RWPE2 (cell line): ENCODE measurements at regions not wholly inside any gene's neighbourhood (a gene's known extent, or its start where the extent isn't known, plus 50 kb on each side); places are given as distances from the start of the nearest gene placed in this dataset.

Experiments used
- ATAC-seq: fragments of 200-7000 bp; cut with Tn5 transposase; 3 replicates; pipeline ENCODE4 v1.9.1; 2021; ENCODE audit warnings: low read depth
- DNase-seq: peaks from one replicate; pipeline ENCODE4 v3.0.0-alpha.2; 2020; ENCODE audit warnings: low spot score
- H3K27ac ChIP-seq: fragments of 450-650 bp; 2 replicates; pipeline ENCODE4 v1.5.1; 2017; ENCODE audit warnings: mild to moderate bottlenecking; ENCODE audit not compliant: poor library complexity, severe bottlenecking
- H3K27me3 ChIP-seq: fragments of 250-450 bp; sonication (Bioruptor Pico); 2 replicates; pipeline ENCODE4 v1.5.1; 2021; ENCODE audit warnings: mild to moderate bottlenecking, moderate library complexity; ENCODE audit not compliant: insufficient read depth, poor library complexity, severe bottlenecking
- H3K36me3 ChIP-seq: fragments of 250-450 bp; sonication (Bioruptor Pico); 2 replicates; pipeline ENCODE4 v1.5.1; 2020; ENCODE audit warnings: low read depth, mild to moderate bottlenecking, moderate library complexity
- H3K4me1 ChIP-seq: fragments of 250-450 bp; sonication (Bioruptor Pico); 2 replicates; pipeline ENCODE4 v1.5.1; 2021; ENCODE audit warnings: mild to moderate bottlenecking, moderate library complexity; ENCODE audit not compliant: insufficient read depth, poor library complexity, severe bottlenecking
- H3K4me3 ChIP-seq: fragments of 250-450 bp; sonication (Bioruptor Pico); 2 replicates; pipeline ENCODE4 v1.5.1; 2021; ENCODE audit warnings: mild to moderate bottlenecking, moderate library complexity; ENCODE audit not compliant: severe bottlenecking
- H3K9me3 ChIP-seq: fragments of 250-450 bp; sonication (Bioruptor Pico); 2 replicates; pipeline ENCODE4 v1.5.1; 2021; ENCODE audit warnings: mild to moderate bottlenecking, moderate library complexity; ENCODE audit not compliant: severe bottlenecking
- CTCF ChIP-seq: fragments of 450-650 bp; IDR thresholded peaks from one replicate; pipeline ENCODE4 v1.5.1; 2017; ENCODE audit warnings: mild to moderate bottlenecking, moderate library complexity; ENCODE audit not compliant: poor library complexity, severe bottlenecking

DNA sequence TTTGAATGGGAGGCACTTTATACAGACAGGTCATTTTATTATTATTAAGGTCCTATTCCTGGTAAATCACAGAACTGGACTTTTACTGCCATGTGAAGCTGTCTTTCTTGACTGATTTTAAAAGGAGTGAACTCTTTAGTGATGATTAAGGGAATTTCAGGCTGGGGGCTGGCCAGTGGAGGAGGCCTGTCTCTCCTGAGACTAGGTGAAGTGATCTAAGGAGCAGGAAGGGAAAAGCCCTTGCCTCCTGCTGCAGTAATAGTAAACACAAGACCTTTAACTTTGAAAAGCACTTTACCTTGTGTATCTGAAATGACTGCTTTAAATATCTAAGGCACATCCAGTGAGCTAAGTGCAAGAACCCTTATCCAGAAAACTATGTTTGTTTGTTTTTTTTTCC, 118.0 kb upstream of the SPAG17 start:
- no peaks in the 10 kb centered on the region for H3K27me3 ChIP-seq
- no peak for TF ChIP-seq CTCF
- peaks cover 3% of the 10 kb centered on the region for H3K4me1 ChIP-seq
- no peak for ATAC-seq
- H3K27ac ChIP-seq = no peak overlapping the region
- H3K9me3 ChIP-seq = no peaks in the 10 kb centered on the region
- no peaks in the 10 kb centered on the region for H3K36me3 ChIP-seq
- H3K4me3 ChIP-seq = no peak overlapping the region
- DNase-seq = no peak

GRCh38 chr1:118302145-118302544, 117.1 kb upstream of the SPAG17 start:
- ATAC-seq = no peak
- Histone ChIP-seq H3K4me3 (no peak overlapping the region), H3K36me3 (no peaks in the 10 kb centered on the region), H3K4me1 (peaks cover 3% of the 10 kb centered on the region), H3K27me3 (no peaks in the 10 kb centered on the region), H3K9me3 (no peaks in the 10 kb centered on the region), H3K27ac (no peak overlapping the region)
- no peak for DNase-seq
- no peak for TF ChIP-seq CTCF

DNA sequence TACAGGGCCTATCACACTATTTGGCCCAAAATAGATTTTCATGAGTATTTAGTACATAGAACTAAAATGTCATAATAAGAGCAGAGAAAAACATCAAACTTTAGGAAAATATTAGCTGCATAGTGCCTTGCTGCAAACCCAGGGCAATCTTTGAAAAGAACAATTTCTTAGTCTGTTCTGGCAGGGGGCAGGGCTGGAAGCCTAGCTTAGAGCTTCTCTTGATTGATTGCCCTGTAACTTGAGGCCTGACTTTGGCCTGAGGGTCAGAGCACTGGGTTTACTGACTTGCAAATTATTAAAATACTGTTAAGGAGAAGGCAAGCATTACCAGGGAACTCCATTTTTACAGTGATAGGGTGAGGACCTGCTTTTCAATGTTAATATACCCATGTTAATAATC, 115.8 kb upstream of the SPAG17 start:
- ATAC-seq (no peak), DNase-seq (no peak)
- TF ChIP-seq CTCF = no peak
- Histone ChIP-seq H3K27ac (no peak overlapping the region), H3K27me3 (no peaks in the 10 kb centered on the region), H3K36me3 (no peaks in the 10 kb centered on the region), H3K9me3 (no peaks in the 10 kb centered on the region), H3K4me1 (peaks cover 3% of the 10 kb centered on the region), H3K4me3 (no peak overlapping the region)

- no peak overlapping the region for H3K27ac ChIP-seq
- no peaks in the 10 kb centered on the region for H3K27me3 ChIP-seq
- H3K4me3 ChIP-seq = no peak overlapping the region
- no peak for DNase-seq
- H3K9me3 ChIP-seq = no peaks in the 10 kb centered on the region
- TF ChIP-seq CTCF = no peak
- H3K4me1 ChIP-seq = no peaks in the 10 kb centered on the region
- H3K36me3 ChIP-seq = no peaks in the 10 kb centered on the region
- no peak for ATAC-seq
These were observed 113.4 kb upstream of the SPAG17 start for GRCh38 chr1:118298397-118298796.

DNA sequence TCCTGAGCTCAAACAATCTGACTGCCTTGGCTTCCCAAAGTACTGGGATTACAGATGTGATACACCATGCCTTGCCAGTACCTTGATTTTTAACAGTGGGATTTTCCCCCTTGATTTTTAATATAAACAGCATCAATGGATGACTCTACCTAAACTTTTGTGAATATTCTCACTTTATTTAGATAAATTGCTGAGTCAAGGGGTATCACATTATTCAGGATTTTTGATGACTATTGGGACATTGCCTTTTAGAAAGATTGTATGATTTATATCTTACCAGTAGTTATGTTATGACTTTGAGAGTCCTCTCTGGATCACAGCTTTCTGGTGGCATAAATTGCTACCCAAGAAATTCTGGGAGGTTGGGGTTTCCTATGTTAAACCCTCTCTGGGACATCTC, 112.5 kb upstream of the SPAG17 start:
- no peak overlapping the region for H3K4me3 ChIP-seq
- no peak overlapping the region for H3K27ac ChIP-seq
- no peak for DNase-seq
- no peak for ATAC-seq
- TF ChIP-seq CTCF = no peak
- no peaks in the 10 kb centered on the region for H3K9me3 ChIP-seq
- H3K4me1 ChIP-seq = no peaks in the 10 kb centered on the region
- H3K36me3 ChIP-seq = no peaks in the 10 kb centered on the region
- no peaks in the 10 kb centered on the region for H3K27me3 ChIP-seq
